MG63 (cell line): ENCODE measurements at regions not wholly inside any gene's neighbourhood (a gene's known extent, or its start where the extent isn't known, plus 50 kb on each side); places are given as distances from the start of the nearest gene placed in this dataset.
"Not testable (repeated sequence)": the region's sequence is repeated elsewhere in the genome, so short reads cannot be mapped to it uniquely, and the experiment has no call there.

Experiments
- DNase-seq: peaks from one replicate; pipeline ENCODE4 v3.0.0-alpha.2; 2020
- H3K27me3 ChIP-seq: fragments of 250-450 bp; sonication (Bioruptor Pico); 2 replicates; pipeline ENCODE4 v1.5.1; 2020; ENCODE audit warnings: mild to moderate bottlenecking, moderate library complexity
- H3K36me3 ChIP-seq: fragments of 250-450 bp; sonication (Bioruptor Pico); 2 replicates; pipeline ENCODE4 v1.5.1; 2020; ENCODE audit warnings: mild to moderate bottlenecking, moderate library complexity
- H3K4me3 ChIP-seq: fragments of 250-450 bp; sonication (Bioruptor Pico); 2 replicates; pipeline ENCODE4 v1.5.1; 2020; ENCODE audit warnings: mild to moderate bottlenecking, moderate library complexity
- H3K9me3 ChIP-seq: fragments of 250-450 bp; sonication (Bioruptor Pico); 2 replicates; pipeline ENCODE4 v1.5.1; 2020; ENCODE audit warnings: mild to moderate bottlenecking, moderate library complexity

DNA sequence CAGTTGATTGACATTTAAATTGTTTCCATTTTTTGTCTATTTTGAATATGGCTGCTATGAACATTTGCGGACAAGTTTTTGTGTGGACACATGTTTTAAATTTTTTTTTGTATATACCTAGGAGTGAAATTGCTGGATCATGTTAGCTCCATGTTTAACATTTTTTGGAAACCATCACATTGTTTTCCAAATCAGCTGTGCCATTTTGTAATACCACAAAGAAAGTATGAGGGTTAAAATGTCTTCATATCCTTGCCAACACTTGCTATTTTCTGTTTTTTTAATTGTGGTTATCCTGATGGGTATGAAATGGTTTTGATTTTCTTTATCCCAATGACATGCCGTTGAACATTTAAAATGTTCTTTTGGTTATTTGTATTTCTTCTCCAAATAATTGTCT is 52.1 kb downstream of the CARTPT start:
- H3K36me3 ChIP-seq: no peaks in the 10 kb centered on the region
- H3K4me3 ChIP-seq: no peak overlapping the region
- DNase-seq: no peak
- H3K27me3 ChIP-seq: no peaks in the 10 kb centered on the region
- no peaks in the 10 kb centered on the region for H3K9me3 ChIP-seq

DNA sequence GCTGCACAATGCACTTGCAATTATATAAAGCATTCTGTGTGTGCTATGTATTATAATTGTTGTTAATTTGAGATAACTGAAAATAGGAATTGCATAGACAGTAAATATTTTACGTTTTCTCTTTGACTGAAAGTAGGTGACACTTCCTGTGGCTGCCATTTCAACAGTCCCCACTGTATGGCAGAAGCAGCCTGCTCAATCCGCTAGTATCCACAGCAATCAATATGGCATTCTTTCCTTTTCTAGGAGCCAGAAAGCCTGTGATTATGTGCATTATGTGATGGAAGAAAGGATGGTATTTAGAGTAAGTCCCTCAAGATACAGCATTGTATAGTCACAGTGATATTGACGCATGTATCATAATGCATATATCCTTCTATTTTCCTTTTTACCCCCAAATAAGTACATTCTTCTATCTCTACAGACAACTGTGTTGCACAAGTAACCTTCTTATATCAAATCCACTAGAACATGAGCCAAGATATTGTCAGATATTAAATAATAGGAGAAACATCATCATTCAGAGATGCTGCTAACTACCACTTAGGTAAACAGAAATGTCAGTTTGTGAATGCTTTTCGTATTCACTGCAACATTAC is 59.7 kb downstream of the CARTPT start:
- H3K36me3 ChIP-seq: no peaks in the 10 kb centered on the region
- H3K27me3 ChIP-seq: no peaks in the 10 kb centered on the region; the same call in 1 of the 2 replicates
- no peak overlapping the region for H3K4me3 ChIP-seq
- no peaks in the 10 kb centered on the region for H3K9me3 ChIP-seq
- DNase-seq: peak; percentile 25

DNA sequence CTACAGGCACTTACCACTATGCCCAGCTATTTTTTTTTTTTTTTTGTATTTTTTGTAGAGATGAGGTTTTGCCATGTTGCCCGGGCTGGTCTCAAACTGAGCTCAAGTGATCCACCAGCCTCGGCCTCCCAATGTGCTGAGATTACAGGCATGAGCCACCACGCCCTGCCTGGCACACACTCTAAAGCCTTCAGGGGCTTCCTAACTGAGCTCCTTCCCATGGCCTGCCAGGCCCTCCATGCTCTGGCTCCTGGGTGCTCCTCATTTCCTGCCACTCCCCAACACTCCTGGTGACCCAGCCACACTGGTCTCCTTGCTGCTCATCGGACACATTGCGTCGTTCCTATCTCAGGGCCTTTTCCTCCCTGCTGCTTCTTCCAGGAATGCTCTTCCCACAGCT is 61.5 kb downstream of the CARTPT start:
- Histone ChIP-seq H3K9me3 (no peaks in the 10 kb centered on the region), H3K27me3 (no peaks in the 10 kb centered on the region; the same call in 1 of the 2 replicates), H3K36me3 (no peaks in the 10 kb centered on the region), H3K4me3 (no peak overlapping the region)
- no peak for DNase-seq

DNA sequence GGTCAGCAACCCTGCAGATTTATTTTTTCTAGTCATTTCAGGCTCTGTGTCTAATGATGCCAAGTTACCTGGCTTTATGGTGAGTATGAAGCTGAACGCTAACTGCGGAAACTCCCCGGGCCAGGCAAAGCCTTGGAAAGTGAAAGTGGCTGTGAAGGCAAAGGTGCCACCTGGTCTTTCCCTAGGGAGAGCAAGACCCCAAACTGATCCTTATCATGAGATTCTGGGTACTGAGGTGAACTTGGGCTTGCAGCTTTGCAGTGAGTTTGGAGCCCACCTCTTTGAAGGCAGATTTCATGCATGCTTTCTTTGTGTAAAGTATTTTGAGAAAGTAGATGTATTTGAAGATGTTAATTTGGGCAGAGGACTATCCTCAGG is 63.3 kb downstream of the CARTPT start:
- no peaks in the 10 kb centered on the region for H3K36me3 ChIP-seq
- no peaks in the 10 kb centered on the region for H3K9me3 ChIP-seq
- H3K4me3 ChIP-seq: no peak overlapping the region
- no peaks in the 10 kb centered on the region for H3K27me3 ChIP-seq
- no peak for DNase-seq

DNA sequence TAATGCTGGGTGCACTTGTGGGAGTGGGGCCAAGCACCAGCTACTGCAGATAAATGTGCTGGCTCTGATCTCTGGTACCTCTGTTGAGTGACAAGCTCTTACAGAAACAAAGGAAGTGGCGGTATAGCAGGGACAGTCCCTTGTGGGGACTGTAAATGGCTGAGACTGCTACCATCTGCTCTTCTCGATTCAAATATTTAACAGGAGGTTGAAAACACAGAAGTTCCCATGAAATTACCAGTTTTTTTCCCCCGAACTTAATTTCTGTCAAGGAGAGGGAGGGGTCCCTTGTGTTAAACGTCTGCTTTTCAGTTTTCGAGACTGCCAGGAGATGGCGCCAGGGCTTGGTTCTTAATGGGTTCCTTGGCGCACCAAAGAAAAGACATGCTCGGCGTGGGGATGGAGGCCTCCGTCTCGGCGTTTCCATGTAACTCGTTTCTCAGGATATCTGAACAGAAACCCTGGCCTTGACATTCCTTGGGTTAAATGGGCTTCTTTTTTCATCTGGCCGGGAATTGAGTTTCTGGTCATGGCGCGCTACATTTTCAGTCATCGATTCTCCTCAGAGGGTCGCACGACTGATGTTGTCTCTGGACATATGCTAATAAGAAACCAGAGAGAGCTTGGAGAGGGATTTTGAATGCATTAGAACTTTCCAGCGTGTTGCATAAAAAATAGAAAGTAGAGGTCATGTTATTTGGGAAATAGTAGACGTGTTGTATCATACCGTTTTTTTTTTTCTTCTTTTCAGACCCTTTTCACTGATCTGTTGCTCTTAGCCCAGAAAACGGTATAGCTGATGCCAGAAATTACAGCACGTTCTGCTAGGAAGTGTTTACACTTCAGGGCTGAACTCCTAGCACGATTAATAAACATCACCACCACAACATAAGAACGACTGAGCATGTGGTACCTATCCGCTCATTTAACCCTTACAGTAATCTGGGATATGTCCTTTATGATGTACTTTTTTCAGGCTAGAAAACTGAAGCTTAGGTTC is 64.0 kb downstream of the CARTPT start:
- no peaks in the 10 kb centered on the region for H3K27me3 ChIP-seq
- peak; percentile 73 for DNase-seq
- 0 out of 2 replicates have a peak overlapping the region, but pooled peaks have one; percentile 11 for H3K4me3 ChIP-seq
- no peaks in the 10 kb centered on the region for H3K36me3 ChIP-seq
- no peaks in the 10 kb centered on the region for H3K9me3 ChIP-seq

DNA sequence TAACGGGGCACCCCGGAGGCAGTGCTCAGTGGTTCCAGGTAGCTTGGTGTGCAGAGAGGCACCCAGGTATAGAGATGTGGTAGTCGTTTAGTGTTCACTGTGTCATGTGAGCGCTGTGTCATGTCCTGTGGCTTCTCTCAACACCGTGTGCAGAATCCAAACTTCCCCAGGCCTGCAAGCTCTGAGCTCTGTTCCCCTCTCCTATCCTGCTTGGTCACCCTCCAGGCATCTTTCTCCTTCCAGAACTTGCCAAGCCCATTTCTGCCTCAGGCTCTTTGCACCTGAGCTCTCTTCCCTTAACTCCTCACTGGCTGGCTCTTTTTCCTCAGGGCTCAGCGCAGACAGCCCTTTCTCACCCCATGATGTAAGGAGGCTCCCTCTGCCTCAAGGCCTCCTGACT is 64.8 kb downstream of the CARTPT start:
- Histone ChIP-seq H3K9me3 (no peaks in the 10 kb centered on the region), H3K27me3 (no peaks in the 10 kb centered on the region), H3K4me3 (no peak overlapping the region), H3K36me3 (no peaks in the 10 kb centered on the region)
- no peak for DNase-seq

DNA sequence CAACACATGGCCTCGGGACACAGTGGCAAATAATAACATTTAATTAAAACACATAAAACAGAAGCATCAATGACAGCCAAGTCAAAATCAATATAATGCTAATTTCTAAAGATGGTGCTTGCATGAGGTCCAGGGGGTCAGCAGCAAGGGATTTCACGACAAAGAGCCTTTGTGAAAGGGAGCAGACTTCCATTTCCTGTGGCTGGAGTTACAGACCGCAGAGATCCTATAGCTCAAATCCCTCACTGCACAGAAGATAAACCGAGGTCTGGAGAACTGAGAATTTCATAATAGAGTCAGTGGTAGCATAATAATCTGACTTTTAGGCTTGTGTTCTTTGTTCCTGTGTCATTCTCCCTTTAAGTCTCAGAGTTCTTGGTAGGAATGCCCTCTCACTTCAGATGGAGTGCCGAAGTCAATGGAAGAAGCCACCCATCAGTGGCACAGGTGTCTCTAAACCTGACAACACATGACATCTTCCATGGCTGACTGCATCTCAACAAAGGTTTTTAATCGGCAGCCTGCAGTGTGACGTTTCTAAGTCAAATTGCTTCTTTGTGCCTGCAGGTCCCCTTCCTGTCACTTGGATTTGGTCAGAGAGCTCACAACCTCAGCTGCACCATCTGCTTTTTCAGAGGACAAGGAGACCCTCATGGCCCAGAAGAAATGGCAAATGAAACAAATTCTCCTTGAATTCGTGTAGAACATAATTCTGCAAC is 67.4 kb downstream of the CARTPT start:
- no peak for DNase-seq
- no peaks in the 10 kb centered on the region for H3K27me3 ChIP-seq
- no peak overlapping the region for H3K4me3 ChIP-seq
- no peaks in the 10 kb centered on the region for H3K36me3 ChIP-seq
- H3K9me3 ChIP-seq: no peaks in the 10 kb centered on the region

DNA sequence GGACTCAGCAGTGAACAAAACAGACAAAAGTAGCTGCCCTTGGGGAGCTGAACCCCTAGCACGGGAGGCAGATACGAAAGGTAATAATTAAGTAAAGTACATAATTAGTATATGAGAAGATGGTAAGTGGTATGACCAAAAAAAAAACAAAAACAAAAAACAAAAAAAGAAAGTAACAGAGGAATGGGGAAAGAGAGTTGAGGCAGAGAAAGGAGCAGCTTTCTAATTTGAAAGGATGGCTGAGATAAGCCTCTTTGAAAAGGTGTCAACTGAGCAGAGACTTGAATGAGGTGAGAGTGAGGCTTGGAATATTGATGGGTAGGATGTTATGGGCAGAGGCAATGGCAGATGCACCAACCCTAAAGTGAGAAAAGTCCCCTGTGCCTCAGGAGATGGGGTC is 69.7 kb downstream of the CARTPT start:
- Histone ChIP-seq H3K9me3 (peaks cover 3% of the 10 kb centered on the region; the same call in 1 of the 2 replicates), H3K36me3 (no peaks in the 10 kb centered on the region), H3K4me3 (no peak overlapping the region), H3K27me3 (no peaks in the 10 kb centered on the region)
- no peak for DNase-seq

DNA sequence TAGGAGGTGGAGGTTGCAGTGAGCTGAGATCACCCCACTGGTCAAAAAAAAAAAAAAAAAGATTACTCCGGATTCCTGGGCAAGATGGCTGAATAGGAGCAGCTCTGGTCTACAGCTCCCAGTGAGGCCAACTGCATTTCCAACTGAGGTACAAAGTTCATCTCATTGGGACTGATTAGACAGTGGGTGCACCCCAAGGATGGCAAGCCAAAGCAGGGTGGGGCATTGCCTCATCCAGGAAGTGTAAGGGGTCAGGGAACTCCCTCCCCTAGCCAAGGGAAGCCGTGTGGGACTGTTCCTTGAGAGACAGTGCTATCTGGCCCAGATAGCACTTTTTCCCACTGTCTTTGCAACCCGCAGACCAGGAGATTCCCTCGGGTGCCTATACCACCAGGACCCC is 70.7 kb downstream of the CARTPT start:
- Histone ChIP-seq H3K27me3 (no peaks in the 10 kb centered on the region), H3K36me3 (no peaks in the 10 kb centered on the region), H3K4me3 (no peak overlapping the region), H3K9me3 (peaks cover 3% of the 10 kb centered on the region; the same call in 1 of the 2 replicates)
- no peak for DNase-seq

DNA sequence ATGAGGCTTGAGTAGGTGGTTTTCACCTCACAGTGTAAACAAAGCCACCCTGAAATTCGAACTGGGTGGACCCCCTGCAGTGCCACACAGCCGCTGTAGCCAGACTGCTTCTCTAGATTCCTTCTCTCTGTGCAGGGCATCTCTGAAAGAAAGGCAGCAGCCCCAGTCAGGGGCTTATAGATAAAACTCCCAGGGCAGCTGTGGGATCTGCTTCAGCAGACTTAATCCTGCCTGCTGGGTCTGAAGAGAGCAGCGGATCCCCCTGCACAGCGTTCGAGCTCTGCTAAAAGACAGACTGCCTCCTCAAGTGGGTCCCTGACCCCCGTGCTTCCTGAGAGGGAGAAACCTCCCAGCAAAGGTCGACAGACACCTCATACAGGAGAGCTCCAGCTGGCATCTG is 71.4 kb downstream of the CARTPT start:
- no peak for DNase-seq
- Histone ChIP-seq H3K4me3 (no peak overlapping the region), H3K36me3 (no peaks in the 10 kb centered on the region), H3K9me3 (peaks cover 3% of the 10 kb centered on the region; the same call in 1 of the 2 replicates), H3K27me3 (no peaks in the 10 kb centered on the region)

DNA sequence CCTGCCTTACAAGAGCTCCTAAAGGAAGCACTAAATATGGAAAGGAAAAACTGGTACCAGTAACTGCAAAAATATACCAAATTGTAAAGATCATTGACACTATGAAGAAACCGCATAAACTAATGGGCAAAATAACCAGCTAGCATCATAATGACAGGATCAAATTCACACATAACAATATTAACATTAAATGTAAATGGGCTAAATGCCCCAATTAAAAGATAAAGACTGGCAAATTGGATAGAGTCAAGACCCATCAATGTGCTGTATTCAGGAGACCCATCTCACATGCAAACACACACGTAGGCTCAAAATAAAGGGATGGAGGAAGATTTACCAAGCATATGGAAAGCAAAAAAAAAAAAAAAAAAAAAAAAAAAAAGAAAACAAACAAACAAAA is 73.0 kb downstream of the CARTPT start:
- H3K4me3 ChIP-seq, H3K9me3 ChIP-seq, DNase-seq, H3K36me3 ChIP-seq, H3K27me3 ChIP-seq: not testable (repeated sequence)

DNA sequence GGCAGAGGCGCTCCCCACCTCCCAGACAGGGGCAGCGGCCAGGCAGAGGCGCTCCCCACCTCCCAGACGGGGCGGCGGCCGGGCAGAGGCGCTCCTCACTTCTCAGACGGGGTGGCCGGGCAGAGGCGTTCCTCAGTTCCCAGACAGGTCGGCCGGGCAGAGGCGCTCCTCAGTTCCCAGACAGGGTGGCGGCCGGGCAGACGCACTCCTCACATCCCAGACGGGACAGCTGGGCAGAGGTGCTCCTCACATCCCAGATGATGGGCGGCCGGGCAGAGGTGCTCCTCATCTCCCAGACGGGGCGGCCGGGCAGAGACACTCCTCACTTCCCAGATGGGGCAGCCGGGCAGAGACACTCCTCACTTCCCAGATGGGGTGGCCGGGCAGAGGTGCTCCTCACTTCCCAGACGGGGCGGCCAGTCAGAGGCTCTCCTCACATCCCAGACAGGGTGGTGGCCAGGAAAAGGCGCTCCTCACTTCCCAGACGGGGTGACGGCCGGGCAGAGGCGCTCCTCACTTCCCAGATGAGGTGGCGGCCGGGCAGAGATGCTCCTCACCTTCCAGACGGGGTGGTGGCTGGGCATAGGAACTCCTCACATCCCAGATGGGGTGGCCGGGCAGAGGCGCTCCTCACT is 75.1 kb downstream of the CARTPT start:
- Histone ChIP-seq H3K36me3 (no peaks in the 10 kb centered on the region), H3K27me3 (no peaks in the 10 kb centered on the region), H3K9me3 (peaks cover 3% of the 10 kb centered on the region; the same call in 1 of the 2 replicates), H3K4me3 (no peak overlapping the region)
- no peak for DNase-seq

DNA sequence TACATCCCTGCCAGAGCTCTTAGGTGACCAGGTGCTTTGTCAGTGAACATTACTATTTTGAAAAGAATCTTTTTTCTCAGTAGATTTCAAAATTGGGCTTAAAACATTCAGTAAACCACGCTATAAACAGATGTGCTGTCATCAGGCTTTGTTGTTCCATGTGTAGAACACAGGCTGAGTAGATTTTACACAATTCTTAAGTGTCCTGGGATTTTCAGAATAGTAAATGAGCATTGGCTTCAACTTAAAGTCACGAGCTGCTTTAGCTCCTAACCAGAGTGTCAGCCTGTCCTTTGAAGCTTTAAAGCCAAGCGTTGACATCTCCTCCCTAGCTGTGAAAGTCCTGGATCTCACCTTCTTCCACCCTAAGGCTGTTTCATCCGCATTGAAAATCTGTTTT is 83.6 kb downstream of the CARTPT start:
- DNase-seq: no peak
- Histone ChIP-seq H3K9me3 (0 out of 2 replicates have a peak, but pooled peaks cover 1% of the 10 kb centered on the region), H3K36me3 (no peaks in the 10 kb centered on the region), H3K4me3 (no peak overlapping the region), H3K27me3 (no peaks in the 10 kb centered on the region; the same call in none of the 2 replicates)

DNA sequence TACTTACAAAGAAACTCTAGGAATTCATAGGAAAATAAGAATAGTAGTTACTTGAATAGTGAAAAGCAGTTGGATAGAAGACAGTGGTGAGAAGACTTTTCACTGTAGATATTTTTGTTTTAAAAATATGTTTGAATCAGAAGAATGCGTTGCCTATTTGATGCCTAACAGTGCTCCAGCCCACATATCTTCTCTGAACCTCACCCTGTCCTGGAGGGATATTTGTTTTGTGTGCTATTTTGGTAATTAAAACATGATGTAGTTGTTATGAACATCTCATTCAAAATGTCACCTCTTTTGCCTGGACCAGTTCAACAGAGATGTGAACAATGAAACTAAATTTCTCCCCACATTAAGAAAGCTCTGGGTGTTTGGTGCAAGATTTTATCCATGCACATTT is 87.6 kb downstream of the CARTPT start:
- H3K9me3 ChIP-seq: no peaks in the 10 kb centered on the region
- H3K4me3 ChIP-seq: no peak overlapping the region
- DNase-seq: no peak
- H3K27me3 ChIP-seq: no peaks in the 10 kb centered on the region; the same call in 1 of the 2 replicates
- H3K36me3 ChIP-seq: no peaks in the 10 kb centered on the region

DNA sequence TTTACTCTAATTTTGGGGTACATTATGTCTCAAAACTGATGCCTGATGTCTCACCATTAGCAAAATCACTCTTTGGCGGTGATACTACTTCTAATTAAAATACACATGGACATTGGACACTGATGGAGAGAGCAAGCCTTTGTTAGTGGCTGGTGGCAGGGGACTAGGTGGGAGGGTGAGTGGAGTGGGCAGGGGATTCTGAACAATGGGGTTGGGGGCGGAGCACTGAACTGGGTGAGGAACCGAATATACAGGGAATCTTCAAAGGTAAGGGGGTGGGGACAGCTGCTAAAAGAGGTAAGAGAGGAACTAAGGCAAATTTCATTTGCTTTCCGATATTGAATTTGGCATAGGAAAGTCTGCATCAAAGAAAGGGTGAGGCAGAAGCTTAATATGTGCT is 88.8 kb downstream of the CARTPT start:
- H3K4me3 ChIP-seq: no peak overlapping the region
- H3K9me3 ChIP-seq: no peaks in the 10 kb centered on the region
- no peak for DNase-seq
- H3K36me3 ChIP-seq: no peaks in the 10 kb centered on the region
- no peaks in the 10 kb centered on the region; the same call in 1 of the 2 replicates for H3K27me3 ChIP-seq

DNA sequence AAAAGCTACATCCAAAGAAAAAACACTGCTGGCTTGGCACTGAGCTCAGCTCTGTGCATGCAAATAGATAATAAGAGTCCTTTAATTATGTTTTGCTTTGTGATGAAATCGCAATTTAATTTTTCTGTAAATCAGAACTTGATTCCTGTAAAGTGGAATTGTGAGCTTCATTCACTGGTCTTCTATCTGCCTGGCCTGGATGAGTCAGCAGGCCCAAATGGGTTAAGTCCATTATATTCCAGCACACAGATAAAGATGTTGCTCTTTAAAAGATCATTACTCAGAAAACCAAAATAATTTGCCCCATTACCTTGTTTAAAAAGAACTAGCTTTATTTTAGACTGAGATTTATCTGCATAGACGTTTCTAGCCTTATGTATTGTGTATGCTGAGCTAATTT is 90.4 kb downstream of the CARTPT start:
- no peaks in the 10 kb centered on the region for H3K27me3 ChIP-seq
- no peak for DNase-seq

DNA sequence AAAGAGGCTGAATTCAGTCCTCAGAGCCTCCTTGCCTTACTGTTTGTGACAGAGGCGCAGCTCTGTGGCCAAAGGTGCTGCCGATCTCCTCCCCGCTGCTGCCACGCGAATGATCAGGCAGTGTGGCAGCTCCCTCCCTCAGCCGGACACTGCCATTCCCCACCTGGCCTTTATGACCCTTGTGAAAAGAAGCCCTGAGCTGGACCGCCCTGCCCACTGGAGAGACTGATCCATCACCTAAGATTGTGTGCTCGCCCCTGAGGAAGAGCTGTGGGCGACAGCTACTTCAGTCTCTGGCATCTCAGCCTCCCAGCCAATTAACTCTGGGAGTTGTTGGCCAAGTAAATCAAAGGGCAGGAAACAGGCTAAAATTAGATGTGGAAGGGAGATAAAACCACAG is 90.9 kb downstream of the CARTPT start:
- no peak overlapping the region for H3K4me3 ChIP-seq
- H3K36me3 ChIP-seq: no peaks in the 10 kb centered on the region
- no peak for DNase-seq
- no peaks in the 10 kb centered on the region for H3K27me3 ChIP-seq
- no peaks in the 10 kb centered on the region for H3K9me3 ChIP-seq

More for the DNA sequence above, 90.4 kb downstream of the CARTPT start:
- Histone ChIP-seq H3K36me3 (no peaks in the 10 kb centered on the region), H3K4me3 (no peak overlapping the region), H3K9me3 (no peaks in the 10 kb centered on the region)
